Esophagus muscularis mucosa (tissue), 4 donors: ENCODE measurements at regions not wholly inside any gene's neighbourhood (a gene's known extent, or its start where the extent isn't known, plus 50 kb on each side); places are given as distances from the start of the nearest gene placed in this dataset.
A peak's percentile ranks its signal among the peaks of the same experiment; 100 is the strongest.

ENCODE experiments used
- DNase-seq: peaks from one replicate; pipeline ENCODE4 v3.0.0-alpha.2; 2017; ENCODE audit errors: extremely low spot score
- H3K27ac ChIP-seq, 4 donors: fragments of 200-600 bp; sonication (generic); replicated peaks in 1 of 4; 1 replicate in 3 of 4; 2 replicates in 1 of 4; pipeline ENCODE4 v1.5.1; 2016 to 2019; ENCODE audit warnings: mild to moderate bottlenecking in 1 of 4
- H3K27me3 ChIP-seq, 4 donors: fragments of 200-600 bp; sonication (generic); one replicate each; pipeline versions ENCODE4 v1.5.1 to v1.6.0; 2016 to 2019
- H3K36me3 ChIP-seq, 4 donors: fragments of 200-600 bp; sonication (generic); one replicate each; pipeline ENCODE4 v1.5.1; 2016 to 2019
- H3K4me1 ChIP-seq, 4 donors: fragments of 200-600 bp; sonication (generic); one replicate each; pipeline ENCODE4 v1.5.1; 2016 to 2019
- H3K4me3 ChIP-seq, 4 donors: fragments of 200-600 bp; sonication (generic); 1 replicate in 2 of 4; 2 replicates in 2 of 4; pipeline ENCODE4 v1.5.1; 2016 to 2019; ENCODE audit warnings: mild to moderate bottlenecking in 4 of 4, moderate library complexity in 1 of 4
- H3K9me3 ChIP-seq, 4 donors: fragments of 200-600 bp; sonication (generic); 1 replicate in 3 of 4; 2 replicates in 1 of 4; pipeline ENCODE4 v1.5.1; 2016 to 2019
- CTCF ChIP-seq, 3 experiments: fragments of 200-600 bp in 2 of 3; fragments of 450-650 bp in 1 of 3; sonication (generic) in 2 of 3; IDR thresholded peaks; one replicate each; pipeline ENCODE4 v1.5.1; 2017 to 2019; ENCODE audit warnings: antibody characterized with exemption in 3 of 3, mild to moderate bottlenecking in 2 of 3, moderate library complexity in 1 of 3
- EP300 ChIP-seq: sonication (generic); formaldehyde crosslinking; IDR thresholded peaks from one replicate; pipeline ENCODE4 v1.6.1; 2017; ENCODE audit warnings: antibody characterized with exemption
- POLR2A ChIP-seq: fragments of 450-650 bp; IDR thresholded peaks from one replicate; pipeline ENCODE4 v1.6.1; 2017; ENCODE audit warnings: antibody characterized with exemption, moderate library complexity, mild to moderate bottlenecking, low read depth
- POLR2AphosphoS5 ChIP-seq, 2 donors: sonication (generic); formaldehyde crosslinking; IDR thresholded peaks; one replicate each; pipeline ENCODE4 v1.6.1; 2017; ENCODE audit warnings: antibody characterized with exemption in 2 of 2
- WGBS: methylation state at CpG from one replicate; pipeline ENCODE4 v1.1.5; 2018; 5-methylcytosine and 5-hydroxymethylcytosine counted together
- intact Hi-C: fragments of 100-400 bp; cut with DNase I; formaldehyde crosslinking; loops from one replicate; pipeline ENCODE4 v1.15.1; 2023
- small RNA-seq, 3 donors: library from RNA; depleted of rRNA; stranded (forward); fragments of <200 nt; gene quantifications; one replicate each; pipeline ENCODE3, GENCODE V24; 2016

DNA sequence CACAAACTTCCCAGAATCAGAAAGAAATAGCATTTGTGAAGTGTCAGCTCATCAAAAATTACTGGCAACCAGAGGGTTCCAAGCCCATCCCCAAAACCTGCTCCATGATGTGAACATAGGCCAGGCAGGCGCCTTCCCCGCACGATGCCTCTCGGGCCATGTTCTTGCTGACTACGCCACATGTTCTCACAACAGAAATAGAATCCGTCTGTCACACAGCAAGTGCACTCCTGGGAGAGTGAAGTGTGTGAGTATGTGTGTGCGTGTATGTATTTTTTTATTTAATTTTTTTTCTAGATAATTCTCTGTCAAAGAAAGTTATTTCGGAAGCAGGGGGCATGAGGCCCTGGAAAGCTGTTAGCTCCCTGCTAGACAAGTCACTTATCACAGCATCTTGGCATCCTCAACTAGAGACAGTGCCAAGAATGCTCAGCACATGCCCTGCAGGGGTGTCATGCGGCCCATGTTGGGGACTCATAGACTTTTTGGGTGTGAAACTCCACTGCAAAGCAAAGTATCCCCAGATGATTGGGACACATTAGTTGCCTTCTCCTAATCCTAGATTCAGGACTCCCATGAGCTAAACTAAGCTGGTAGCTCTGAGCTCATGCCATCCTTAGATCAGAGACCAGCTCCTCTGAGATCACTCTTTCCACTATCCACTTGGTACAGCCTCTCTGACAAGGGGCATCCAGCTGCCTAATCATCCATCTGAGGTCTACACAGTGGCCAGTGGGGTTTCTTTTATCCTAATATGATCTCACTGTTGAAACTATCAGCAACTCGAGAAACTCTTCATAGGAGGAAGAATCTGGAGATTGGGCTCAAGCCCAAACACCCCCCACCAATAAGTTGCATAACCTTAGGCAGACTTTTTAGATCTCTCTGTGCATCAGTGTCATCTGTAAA lies 53.2 kb upstream of the CYRIA start:
- peaks cover 0 to 26% (median 12%) of the 10 kb centered on the region in 4 donors for H3K4me1 ChIP-seq
- intact Hi-C loops: no loop called here
- 80% methylated on average over 10 of the region's 10 CpGs for WGBS
- no peak overlapping the region for H3K4me3 ChIP-seq
- TF ChIP-seq POLR2A: no peak
- no peak for TF ChIP-seq CTCF (IDR thresholded peaks at IDR 0.05)
- TF ChIP-seq EP300: no peak
- no peak for TF ChIP-seq POLR2AphosphoS5 (IDR thresholded peaks at IDR 0.05)
- H3K36me3 ChIP-seq: no peaks in the 10 kb centered on the region
- H3K27me3 ChIP-seq: peaks cover 0 to under 1% (median 0%) of the 10 kb centered on the region in 4 donors
- H3K9me3 ChIP-seq: no peaks in the 10 kb centered on the region
- no peak overlapping the region for H3K27ac ChIP-seq
- peak; percentile 75 for DNase-seq

DNA sequence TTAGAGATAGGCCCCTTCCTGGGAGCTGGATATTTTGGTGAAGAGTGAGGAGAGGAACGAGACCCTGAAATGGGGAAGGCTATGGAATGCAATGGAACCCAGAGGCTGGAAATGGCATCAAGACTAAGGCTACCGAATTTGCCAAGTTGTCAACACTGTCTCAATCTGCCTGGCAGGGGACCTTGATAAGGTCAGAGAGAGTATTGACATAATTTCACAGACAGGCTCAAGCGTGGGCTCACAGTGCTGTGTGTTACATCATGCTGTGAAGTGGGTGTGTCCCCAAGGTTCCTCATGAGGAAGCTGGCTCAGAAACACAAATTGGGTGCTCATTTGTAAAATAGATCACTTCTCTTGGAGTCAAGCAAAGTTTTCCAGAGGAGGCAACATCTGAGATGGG lies 51.8 kb upstream of the CYRIA start:
- Histone ChIP-seq H3K36me3 (no peaks in the 10 kb centered on the region), H3K27me3 (no peaks in the 10 kb centered on the region), H3K9me3 (no peaks in the 10 kb centered on the region), H3K27ac (no peak overlapping the region), H3K4me1 (peaks cover 0 to 16% (median 8%) of the 10 kb centered on the region in 4 donors), H3K4me3 (no peak overlapping the region)
- no peak for DNase-seq
- intact Hi-C loops: no loop called here
- no peak for TF ChIP-seq CTCF (IDR thresholded peaks at IDR 0.05)
- no peak for TF ChIP-seq POLR2A
- TF ChIP-seq POLR2AphosphoS5 (IDR thresholded peaks at IDR 0.05): no peak
- TF ChIP-seq EP300: no peak
- 75% methylated on average over 3 of the region's 3 CpGs for WGBS

GRCh38 chr2:16716944-16717343 lies 51.3 kb upstream of the CYRIA start:
- Histone ChIP-seq H3K27me3 (no peaks in the 10 kb centered on the region), H3K9me3 (no peaks in the 10 kb centered on the region), H3K4me3 (no peak overlapping the region), H3K4me1 (peaks cover 0 to 15% (median 8%) of the 10 kb centered on the region in 4 donors), H3K36me3 (no peaks in the 10 kb centered on the region), H3K27ac (no peak overlapping the region)
- intact Hi-C loops: no loop called here
- no peak for DNase-seq
- TF ChIP-seq POLR2AphosphoS5 (IDR thresholded peaks at IDR 0.05) (no peak), POLR2A (no peak), CTCF (IDR thresholded peaks at IDR 0.05) (no peak), EP300 (no peak)
- 93% methylated on average over 3 of the region's 4 CpGs for WGBS

- TF ChIP-seq POLR2A (no peak), CTCF (IDR thresholded peaks at IDR 0.05) (no peak), EP300 (no peak), POLR2AphosphoS5 (IDR thresholded peaks at IDR 0.05) (no peak)
- H3K27ac ChIP-seq: no peak overlapping the region
- no peak overlapping the region for H3K4me3 ChIP-seq
- 66% methylated on average over 5 of the region's 5 CpGs for WGBS
- intact Hi-C loops: no loop called here
- no peaks in the 10 kb centered on the region for H3K27me3 ChIP-seq
- no peaks in the 10 kb centered on the region for H3K9me3 ChIP-seq
- no peaks in the 10 kb centered on the region for H3K36me3 ChIP-seq
- H3K4me1 ChIP-seq: peaks cover 0 to 15% (median 8%) of the 10 kb centered on the region in 4 donors
- DNase-seq: no peak
Observed at GRCh38 chr2:16716024-16716423, 50.4 kb upstream of the CYRIA start.

Small RNA genes lying in the stretch of these regions (small RNA-seq; reads per million reads assigned to genes)
- gene RN7SKP168: 0 reads per million in 3 donors
